ENCODE measurements at regions not wholly inside any gene's neighbourhood (a gene's known extent, or its start where the extent isn't known, plus 50 kb on each side); places are given as distances from the start of the nearest gene placed in this dataset.

DNA sequence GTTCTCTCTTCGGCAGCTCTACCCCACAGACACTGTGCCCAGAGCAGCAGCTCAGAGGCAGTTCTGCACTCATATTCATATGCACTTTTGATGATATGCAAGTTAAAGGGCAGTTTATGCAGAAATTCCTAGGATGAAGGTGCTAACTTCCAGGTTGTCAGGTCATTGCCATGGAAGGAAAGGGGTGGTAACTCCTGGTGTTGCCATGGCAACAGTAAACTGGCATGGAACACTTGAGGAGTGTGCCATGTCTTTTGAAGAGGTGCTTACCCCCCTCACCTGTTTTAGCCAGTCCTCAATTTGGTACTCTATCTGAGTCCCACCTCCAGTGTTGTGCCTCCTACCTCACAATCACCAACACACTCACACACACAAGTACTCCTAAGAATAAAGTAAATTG, 539.4 kb upstream of the BTBD3 start:
- no peaks in the 10 kb centered on the region for H3K36me3 Mint-ChIP-seq (ENCODE audit: low read depth)
- H3K27ac Mint-ChIP-seq = no peak overlapping the region
- H3K4me1 Mint-ChIP-seq = peaks cover 21% of the 10 kb centered on the region
- H3K27me3 Mint-ChIP-seq (ENCODE audit: low read depth) = no peaks in the 10 kb centered on the region
- H3K9me3 Mint-ChIP-seq = peaks cover 15% of the 10 kb centered on the region
- TF ChIP-seq, protein P1, sequence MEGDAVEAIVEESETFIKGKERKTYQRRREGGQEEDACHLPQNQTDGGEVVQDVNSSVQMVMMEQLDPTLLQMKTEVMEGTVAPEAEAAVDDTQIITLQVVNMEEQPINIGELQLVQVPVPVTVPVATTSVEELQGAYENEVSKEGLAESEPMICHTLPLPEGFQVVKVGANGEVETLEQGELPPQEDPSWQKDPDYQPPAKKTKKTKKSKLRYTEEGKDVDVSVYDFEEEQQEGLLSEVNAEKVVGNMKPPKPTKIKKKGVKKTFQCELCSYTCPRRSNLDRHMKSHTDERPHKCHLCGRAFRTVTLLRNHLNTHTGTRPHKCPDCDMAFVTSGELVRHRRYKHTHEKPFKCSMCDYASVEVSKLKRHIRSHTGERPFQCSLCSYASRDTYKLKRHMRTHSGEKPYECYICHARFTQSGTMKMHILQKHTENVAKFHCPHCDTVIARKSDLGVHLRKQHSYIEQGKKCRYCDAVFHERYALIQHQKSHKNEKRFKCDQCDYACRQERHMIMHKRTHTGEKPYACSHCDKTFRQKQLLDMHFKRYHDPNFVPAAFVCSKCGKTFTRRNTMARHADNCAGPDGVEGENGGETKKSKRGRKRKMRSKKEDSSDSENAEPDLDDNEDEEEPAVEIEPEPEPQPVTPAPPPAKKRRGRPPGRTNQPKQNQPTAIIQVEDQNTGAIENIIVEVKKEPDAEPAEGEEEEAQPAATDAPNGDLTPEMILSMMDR (IDR thresholded peaks at IDR 0.05; ENCODE audit: unreplicated experiment in 3 of 3) = no peak
- H3K4me3 Mint-ChIP-seq = no peak overlapping the region

- H3K9me3 Mint-ChIP-seq = peaks cover 15% of the 10 kb centered on the region
- TF ChIP-seq, protein P1 (IDR thresholded peaks at IDR 0.05; ENCODE audit: unreplicated experiment in 3 of 3) = no peak
These were observed 538.3 kb upstream of the BTBD3 start for GRCh38 chr20:11379257-11380011.

DNA sequence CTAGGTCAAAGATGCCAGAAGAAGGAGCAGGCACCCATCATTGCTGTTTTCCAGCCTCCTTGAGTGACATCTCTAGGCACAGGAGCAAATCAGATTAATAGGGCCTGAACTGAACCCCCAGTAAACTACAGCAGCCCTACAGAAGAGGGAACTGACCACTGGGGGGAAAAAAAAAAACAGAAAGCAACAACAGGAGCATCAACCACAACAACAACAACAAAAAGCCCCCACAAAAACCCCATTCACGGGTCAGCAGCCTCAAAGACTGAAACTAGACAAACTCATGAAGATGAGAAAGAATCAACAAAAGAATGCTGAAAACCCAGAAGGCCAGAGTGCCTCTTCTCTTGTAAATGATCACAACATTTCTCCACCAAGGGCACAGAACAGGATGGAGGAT, 537.4 kb upstream of the BTBD3 start:
- Mint-ChIP-seq H3K27me3 (ENCODE audit: low read depth) (no peaks in the 10 kb centered on the region), H3K4me3 (no peak overlapping the region), H3K9me3 (peaks cover 15% of the 10 kb centered on the region), H3K36me3 (ENCODE audit: low read depth) (no peaks in the 10 kb centered on the region), H3K4me1 (peaks cover 14% of the 10 kb centered on the region), H3K27ac (no peak overlapping the region)
- TF ChIP-seq, protein P1 (IDR thresholded peaks at IDR 0.05; ENCODE audit: unreplicated experiment in 3 of 3) = no peak

More at GRCh38 chr20:11379257-11380011, 538.3 kb upstream of the BTBD3 start:
- H3K4me3 Mint-ChIP-seq = peak overlapping the region in 1 of 3 experiments; percentile 7
- peaks cover 14% of the 10 kb centered on the region for H3K4me1 Mint-ChIP-seq
- peak overlapping the region in 1 of 3 experiments; percentile 30 for H3K27ac Mint-ChIP-seq
- H3K36me3 Mint-ChIP-seq (ENCODE audit: low read depth) = no peaks in the 10 kb centered on the region
- no peaks in the 10 kb centered on the region for H3K27me3 Mint-ChIP-seq (ENCODE audit: low read depth)

DNA sequence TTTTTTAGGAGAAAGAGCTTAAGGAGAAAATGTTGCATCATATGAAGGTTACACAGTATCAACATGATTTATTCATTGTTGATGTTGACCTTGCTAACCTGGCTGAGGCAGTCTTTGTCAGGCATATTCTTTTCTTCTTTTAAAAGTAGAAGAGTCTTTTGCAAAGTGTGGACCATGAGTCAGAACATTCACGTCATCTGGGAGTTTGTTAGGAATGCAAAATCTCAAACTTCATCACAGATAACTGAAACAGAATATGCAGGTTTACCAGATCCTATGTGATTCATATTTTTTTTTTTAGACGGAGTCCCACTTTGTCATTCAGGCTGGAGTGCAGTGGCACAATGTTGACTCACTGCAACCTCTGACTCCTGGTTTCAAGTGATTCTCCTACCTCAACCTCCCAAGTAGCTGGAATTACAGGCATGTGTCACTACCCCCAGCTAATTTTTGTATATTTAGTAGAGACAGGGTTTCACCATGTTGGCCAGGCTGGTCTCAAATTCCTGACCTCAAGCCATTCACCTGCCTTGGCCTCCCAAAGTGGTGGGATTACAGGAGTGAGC, 530.4 kb upstream of the BTBD3 start:
- H3K4me1 Mint-ChIP-seq = no peaks in the 10 kb centered on the region
- peaks cover 3% of the 10 kb centered on the region for H3K27me3 Mint-ChIP-seq (ENCODE audit: low read depth)
- H3K4me3 Mint-ChIP-seq = no peak overlapping the region
- no peaks in the 10 kb centered on the region for H3K36me3 Mint-ChIP-seq (ENCODE audit: low read depth)
- H3K9me3 Mint-ChIP-seq = peaks cover 5% of the 10 kb centered on the region
- TF ChIP-seq, protein P1 (IDR thresholded peaks at IDR 0.05; ENCODE audit: unreplicated experiment in 3 of 3) = no peak
- H3K27ac Mint-ChIP-seq = no peak overlapping the region

- TF ChIP-seq, protein P1 (IDR thresholded peaks at IDR 0.05; ENCODE audit: unreplicated experiment in 3 of 3) = no peak
- Mint-ChIP-seq H3K9me3 (no peaks in the 10 kb centered on the region), H3K36me3 (ENCODE audit: low read depth) (no peaks in the 10 kb centered on the region), H3K27me3 (ENCODE audit: low read depth) (peaks cover 3% of the 10 kb centered on the region), H3K4me1 (no peaks in the 10 kb centered on the region), H3K4me3 (no peak overlapping the region), H3K27ac (no peak overlapping the region)
These were observed 528.5 kb upstream of the BTBD3 start for GRCh38 chr20:11389186-11389585.

- Mint-ChIP-seq H3K36me3 (ENCODE audit: low read depth) (no peaks in the 10 kb centered on the region), H3K9me3 (no peaks in the 10 kb centered on the region), H3K4me1 (no peaks in the 10 kb centered on the region), H3K27me3 (ENCODE audit: low read depth) (peaks cover 3% of the 10 kb centered on the region), H3K4me3 (no peak overlapping the region), H3K27ac (no peak overlapping the region)
- TF ChIP-seq, protein P1 (IDR thresholded peaks at IDR 0.05; ENCODE audit: unreplicated experiment in 3 of 3) = no peak
These were observed 526.1 kb upstream of the BTBD3 start for GRCh38 chr20:11391591-11391990.

All from nephron (organoid).